GM04504 (cell line): ENCODE measurements at regions not wholly inside any gene's neighbourhood (a gene's known extent, or its start where the extent isn't known, plus 50 kb on each side); places are given as distances from the start of the nearest gene placed in this dataset.
"Not testable (repeated sequence)": the region's sequence is repeated elsewhere in the genome, so short reads cannot be mapped to it uniquely, and the experiment has no call there.

Source experiments
- DNase-seq: peaks from one replicate; pipeline ENCODE4 v3.0.0-alpha.2; 2012; ENCODE audit warnings: low read depth

DNA sequence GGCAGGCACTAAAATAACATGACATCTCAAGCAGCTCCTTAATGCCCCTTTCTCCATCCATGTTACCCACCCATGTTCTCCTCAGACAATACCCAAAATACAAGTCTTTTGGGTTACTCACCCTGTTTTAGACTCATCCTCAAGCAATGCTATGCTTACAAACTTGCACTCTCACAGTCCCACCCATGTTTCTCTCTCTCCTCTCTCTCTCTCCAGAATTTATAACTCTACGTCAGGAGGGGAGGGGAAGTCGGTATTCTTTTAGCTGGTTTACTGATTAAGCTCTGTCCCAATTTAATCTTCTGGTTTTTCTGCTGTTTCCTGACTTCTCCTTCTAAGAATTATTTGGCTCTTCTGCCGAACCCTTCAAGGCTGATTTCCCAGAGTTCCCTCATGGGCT is 98.0 kb upstream of the NR5A2 start:
- no peak for DNase-seq

GRCh38 chr1:199930067-199930466 is 97.4 kb upstream of the NR5A2 start:
- not testable (repeated sequence) for DNase-seq

GRCh38 chr1:199931666-199932377 is 95.7 kb upstream of the NR5A2 start:
- DNase-seq = no peak

- DNase-seq = no peak
These were observed 95.0 kb upstream of the NR5A2 start for GRCh38 chr1:199932462-199932861.

GRCh38 chr1:199936441-199936840 is 91.1 kb upstream of the NR5A2 start:
- no peak for DNase-seq

GRCh38 chr1:199937161-199937560 is 90.3 kb upstream of the NR5A2 start:
- no peak for DNase-seq

GRCh38 chr1:199937661-199938060 is 89.8 kb upstream of the NR5A2 start:
- no peak for DNase-seq

GRCh38 chr1:199944986-199945385 is 82.5 kb upstream of the NR5A2 start:
- no peak for DNase-seq

- DNase-seq = no peak
These were observed 81.9 kb upstream of the NR5A2 start for GRCh38 chr1:199945591-199945990.

DNA sequence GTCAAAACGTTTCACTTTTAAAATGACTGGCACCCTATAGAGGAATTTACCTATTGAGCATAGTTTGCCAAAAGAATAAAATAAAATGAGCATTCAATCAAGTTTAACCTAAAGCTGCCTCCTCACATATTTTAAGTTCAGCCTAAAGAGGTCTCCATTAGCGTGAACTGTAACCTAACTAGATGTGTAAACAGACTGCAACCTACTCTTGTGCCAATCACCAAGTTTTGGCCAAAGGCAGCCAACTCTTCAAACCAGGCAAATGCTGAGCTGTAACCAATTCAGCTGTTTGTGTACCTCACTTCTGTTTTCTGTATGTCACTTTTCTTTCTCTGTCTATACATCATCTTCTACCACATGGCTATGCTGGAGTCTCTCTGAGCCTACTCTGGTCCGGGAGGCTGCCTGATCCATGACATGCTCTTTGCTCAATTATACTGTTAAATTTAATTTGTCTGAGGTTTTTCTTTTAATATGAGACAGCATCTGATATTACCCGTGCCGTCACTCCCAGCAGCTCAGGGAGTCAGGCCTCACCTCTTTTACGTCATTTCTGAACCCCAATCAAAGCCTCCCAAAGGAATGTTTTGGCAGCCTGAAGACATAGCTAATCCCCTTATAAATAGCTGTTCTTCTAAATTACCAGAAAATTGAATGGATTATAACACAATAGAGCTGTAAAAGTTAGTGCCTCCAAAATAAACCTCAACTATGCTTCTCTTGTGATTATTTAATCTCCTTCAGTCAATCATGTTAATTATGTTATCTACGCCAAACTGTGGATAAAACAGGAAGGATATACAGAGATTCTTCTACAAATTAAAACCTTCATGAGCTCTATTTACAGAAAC is 81.0 kb upstream of the NR5A2 start:
- no peak for DNase-seq

DNA sequence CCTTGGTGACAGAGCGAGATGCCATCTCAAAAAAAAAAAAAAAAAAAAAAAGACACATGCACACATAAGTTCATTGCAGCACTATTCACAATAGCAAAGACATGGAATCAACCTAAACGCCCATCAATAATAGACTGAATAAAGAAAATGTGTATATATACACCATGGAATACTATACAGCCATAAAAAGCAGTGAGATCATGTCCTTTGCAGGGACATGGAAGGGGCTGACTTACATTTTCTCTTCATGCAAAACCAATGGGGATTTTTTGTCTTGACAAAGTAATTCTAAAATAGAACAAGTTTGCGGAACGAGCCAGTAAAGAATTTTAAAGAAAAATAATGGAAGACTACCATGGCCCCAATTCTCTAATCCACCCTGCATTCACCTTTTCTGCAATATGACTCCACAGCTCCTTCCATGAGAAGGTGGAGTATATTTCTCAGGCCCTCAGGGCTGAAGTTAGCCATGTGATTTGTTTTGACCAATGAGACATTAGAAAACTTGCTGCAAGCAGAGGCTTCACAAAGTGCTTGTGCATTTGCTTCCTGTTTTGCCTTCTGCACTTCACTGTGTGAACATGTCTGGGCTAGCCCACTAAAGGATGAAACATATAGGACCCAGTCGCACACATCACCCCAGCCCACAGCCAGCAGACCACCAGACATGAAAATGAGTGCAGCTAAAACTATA is 78.8 kb upstream of the NR5A2 start:
- DNase-seq = no peak

DNA sequence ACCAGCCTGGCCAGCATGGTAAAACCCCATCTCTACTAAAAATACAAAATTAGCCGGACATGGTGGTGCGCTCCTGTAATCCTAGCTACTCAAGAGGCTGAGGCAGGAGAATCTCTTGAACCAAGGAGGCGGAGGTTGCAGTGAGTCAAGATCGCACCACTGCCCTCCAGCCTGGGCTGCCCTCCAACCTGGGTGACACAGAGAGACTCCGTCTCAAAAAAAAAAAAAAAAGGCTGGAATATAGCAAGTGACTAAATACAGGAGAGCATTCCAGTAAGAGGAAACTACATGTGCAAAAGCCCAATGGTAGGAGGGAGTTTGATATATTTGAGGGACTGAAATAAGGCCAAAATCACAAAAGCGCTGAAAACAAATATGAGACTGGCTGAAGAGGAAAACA is 76.5 kb upstream of the NR5A2 start:
- DNase-seq = not testable (repeated sequence)

GRCh38 chr1:199953651-199954050 is 73.9 kb upstream of the NR5A2 start:
- no peak for DNase-seq

GRCh38 chr1:199954699-199955098 is 72.8 kb upstream of the NR5A2 start:
- DNase-seq = no peak

- DNase-seq = no peak
These were observed 72.3 kb upstream of the NR5A2 start for GRCh38 chr1:199955235-199955634.

DNA sequence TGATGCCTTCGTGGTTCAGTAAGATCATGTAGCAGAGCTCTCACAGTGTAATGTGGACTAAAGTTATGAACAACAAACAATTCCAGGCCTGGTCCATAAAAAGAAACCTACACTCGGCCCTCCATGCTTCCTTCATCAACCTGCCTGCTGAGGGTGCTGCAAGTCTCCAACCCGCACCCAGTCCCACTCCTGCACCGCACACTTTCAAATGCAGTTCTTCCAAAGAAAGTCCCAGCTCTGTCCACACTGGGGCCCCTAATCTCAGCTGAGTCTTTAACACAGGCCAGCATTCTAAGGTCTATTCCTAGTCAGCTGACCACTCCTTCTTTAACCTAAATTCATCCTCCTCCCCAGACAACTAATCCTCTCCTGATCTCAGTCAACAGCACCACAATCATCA is 71.5 kb upstream of the NR5A2 start:
- no peak for DNase-seq

DNA sequence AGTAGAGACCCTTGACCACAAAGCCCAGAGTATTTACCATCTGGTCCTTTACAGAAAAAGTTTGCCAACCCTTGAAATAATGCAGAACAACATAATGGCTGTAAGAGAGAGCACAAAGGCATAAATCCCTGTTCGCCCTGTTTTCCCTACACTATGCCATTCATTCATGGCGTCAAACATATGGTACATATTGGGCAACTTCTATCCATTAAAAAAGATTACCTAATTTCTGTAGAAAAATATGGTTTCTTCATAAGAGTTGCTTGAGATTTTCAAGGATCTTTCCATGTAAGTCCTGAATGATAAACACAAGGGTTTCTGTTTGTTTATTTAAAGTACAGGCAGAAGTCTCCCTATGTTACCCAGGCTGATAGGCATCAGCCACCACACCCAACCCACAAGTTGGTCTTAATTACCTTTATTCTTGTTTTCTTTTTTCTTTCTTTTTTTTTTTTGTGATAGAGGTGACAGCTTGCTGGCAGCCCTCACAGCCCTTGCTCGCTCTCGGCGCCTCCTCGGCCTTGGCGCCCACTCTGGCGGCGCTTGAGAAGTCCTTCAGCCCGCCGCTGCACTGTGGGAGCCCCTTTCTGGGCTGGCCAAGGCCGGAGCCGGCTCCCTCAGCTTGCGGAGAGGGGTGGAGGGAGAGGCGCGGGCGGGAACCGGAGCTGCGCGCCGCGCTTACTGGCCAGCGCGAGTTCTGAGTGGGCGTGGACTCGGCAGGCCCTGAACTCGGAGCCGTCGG is 68.3 kb upstream of the NR5A2 start:
- DNase-seq = no peak

- DNase-seq = no peak
These were observed 67.8 kb upstream of the NR5A2 start for GRCh38 chr1:199959775-199960110.

- no peak for DNase-seq
These were observed 57.4 kb upstream of the NR5A2 start for GRCh38 chr1:199970125-199970524.

GRCh38 chr1:199976496-199977144 is 50.9 kb upstream of the NR5A2 start:
- no peak for DNase-seq
